Right forelimb (tissue), 1 donor: ENCODE measurements at regions not wholly inside any gene's neighbourhood (a gene's known extent, or its start where the extent isn't known, plus 50 kb on each side); places are given as distances from the start of the nearest gene placed in this dataset.
"Not testable (repeated sequence)": the region's sequence is repeated elsewhere in the genome, so short reads cannot be mapped to it uniquely, and the experiment has no call there.

Experiments used
- DNase-seq: peaks from one replicate; pipeline ENCODE4 v3.0.0-alpha.2; 2018

- DNase-seq = no peak
Observed at GRCh38 chr5:42989190-42989589, 50.9 kb downstream of the ANXA2R start.

DNA sequence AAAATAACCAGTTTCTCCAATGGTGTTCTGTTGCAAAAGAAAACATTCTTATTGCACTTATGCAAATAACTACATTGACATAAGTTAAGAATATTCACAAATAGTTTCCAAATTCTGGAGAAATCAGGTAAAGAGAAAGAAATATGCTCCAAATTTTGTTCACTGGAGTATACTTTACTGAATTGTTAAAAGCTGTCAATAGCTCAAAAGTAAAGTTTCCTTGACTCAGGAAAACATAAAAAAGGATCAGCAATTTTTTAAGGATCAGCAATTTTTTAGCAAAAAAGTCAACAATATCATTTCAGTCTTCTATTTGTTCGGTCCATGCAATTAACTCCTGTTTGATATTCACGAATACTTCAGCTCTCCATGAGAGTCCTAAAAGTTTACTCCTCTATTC, 51.6 kb downstream of the ANXA2R start:
- no peak for DNase-seq

DNA sequence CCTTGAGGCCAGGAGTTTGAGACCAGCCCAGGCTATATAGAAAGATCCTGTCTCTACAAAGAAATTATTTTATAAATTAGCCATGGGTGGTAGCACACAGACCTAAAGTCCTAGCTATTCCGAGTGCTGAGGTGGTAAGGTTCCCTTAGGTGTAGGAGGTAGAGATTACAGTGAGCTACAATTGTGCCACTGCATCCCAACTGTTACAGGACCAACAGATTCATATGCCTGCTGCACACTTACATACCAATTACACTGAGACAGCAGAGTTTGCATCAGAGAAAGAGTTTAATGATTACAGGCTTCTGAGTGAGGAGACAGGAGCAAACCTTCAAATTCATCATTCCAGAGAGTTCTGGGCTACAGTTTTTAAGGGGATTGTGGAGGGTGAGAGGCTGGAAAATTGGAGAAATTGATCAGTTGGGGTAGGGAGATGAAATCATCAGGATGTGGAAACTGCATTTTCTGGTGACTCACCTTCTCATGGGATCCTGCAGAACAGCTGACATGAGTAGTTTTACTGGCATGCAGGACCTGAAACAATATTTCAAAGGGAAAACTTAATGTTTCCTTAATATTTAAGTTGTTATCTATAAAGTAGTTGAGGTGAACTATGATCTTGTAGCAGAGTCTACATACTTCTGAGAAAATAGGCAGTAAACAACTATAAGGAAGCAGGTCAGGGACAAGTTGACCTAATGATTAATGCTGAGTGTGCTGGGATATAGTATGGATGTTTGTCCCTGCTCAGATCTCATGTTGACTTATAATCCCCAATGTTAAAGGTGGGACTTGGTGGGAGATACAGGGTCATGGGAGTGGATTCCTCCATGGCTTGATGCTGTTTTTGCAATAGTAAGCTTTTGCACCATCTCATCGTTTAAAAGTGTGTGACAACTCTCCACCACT, 54.7 kb downstream of the ANXA2R start:
- DNase-seq = no peak

DNA sequence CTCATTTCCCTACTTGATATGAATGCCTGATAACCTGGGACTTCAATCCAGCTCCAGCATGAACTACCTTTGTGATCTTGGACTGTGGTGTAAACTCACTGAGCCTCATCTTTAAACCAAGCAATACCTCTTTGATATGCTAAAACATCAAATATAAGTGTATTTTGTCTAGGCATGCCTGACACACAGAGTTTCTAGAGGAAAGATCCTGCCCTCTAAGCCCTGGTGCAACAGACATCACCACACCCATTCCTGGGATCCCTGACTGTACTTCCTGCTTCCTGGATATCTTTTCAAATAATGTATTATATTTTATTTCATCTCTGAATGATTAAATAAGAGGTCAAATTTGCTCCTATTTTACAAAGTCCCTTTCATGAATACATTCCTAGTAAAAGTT, 55.8 kb downstream of the ANXA2R start:
- DNase-seq = no peak

- no peak for DNase-seq
Observed at GRCh38 chr5:42982107-42982622, 58.0 kb downstream of the ANXA2R start.

DNA sequence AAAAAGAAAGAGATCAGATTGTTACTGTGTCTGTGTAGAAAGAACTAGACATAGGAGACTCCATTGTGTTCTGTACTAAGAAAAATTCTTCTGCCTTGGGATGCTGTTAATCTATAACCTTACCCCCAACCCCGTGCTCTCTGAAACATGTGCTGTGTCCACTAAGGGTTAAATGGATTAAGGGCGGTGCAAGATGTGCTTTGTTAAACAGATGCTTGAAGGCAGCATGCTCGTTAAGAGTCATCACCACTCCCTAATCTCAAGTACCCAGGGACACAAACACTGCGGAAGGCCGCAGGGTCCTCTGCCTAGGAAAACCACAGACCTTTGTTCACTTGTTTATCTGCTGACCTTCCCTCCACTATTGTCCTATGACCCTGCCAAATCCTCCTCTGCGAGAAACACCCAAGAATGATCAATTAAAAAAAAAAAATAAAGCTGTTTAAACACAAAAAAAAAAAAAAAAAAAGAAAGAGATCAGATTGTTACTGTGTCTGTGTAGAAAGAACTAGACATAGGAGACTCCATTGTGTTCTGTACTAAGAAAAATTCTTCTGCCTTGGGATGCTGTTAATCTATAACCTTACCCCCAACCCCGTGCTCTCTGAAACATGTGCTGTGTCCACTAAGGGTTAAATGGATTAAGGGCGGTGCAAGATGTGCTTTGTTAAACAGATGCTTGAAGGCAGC, 58.6 kb downstream of the ANXA2R start:
- not testable (repeated sequence) for DNase-seq

DNA sequence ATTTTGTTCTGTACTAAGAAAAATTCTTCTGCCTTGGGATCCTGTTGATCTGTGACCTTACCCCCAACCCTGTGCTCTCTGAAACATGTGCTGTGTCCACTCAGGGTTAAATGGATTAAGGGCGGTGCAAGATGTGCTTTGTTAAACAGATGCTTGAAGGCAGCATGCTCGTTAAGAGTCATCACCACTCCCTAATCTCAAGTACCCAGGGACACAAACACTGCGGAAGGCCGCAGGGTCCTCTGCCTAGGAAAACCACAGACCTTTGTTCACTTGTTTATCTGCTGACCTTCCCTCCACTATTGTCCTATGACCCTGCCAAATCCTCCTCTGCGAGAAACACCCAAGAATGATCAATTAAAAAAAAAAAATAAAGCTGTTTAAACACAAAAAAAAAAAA, 59.1 kb downstream of the ANXA2R start:
- DNase-seq = not testable (repeated sequence)

DNA sequence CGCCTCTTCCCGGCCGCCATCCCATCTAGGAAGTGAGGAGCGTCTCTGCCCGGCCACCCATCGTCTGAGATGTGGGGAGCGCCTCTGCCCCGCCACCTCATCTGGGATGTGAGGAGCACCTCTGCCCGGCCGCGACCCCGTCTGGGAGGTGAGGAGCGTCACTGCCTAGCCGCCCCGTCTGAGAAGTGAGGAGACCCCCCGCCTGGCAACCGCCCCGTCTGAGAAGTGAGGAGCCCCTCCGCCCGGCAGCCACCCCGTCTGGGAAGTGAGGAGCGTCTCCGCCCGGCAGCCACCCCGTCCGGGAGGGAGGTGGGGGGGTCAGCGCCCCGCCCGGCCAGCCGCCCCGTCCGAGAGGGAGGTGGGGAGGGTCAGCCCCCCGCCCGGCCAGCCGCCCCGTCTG, 59.7 kb downstream of the ANXA2R start:
- not testable (repeated sequence) for DNase-seq

- not testable (repeated sequence) for DNase-seq
Observed at GRCh38 chr5:42979242-42979641, 60.9 kb downstream of the ANXA2R start.

- no peak for DNase-seq
Observed at GRCh38 chr5:42974536-42974935, 65.6 kb downstream of the ANXA2R start.

DNA sequence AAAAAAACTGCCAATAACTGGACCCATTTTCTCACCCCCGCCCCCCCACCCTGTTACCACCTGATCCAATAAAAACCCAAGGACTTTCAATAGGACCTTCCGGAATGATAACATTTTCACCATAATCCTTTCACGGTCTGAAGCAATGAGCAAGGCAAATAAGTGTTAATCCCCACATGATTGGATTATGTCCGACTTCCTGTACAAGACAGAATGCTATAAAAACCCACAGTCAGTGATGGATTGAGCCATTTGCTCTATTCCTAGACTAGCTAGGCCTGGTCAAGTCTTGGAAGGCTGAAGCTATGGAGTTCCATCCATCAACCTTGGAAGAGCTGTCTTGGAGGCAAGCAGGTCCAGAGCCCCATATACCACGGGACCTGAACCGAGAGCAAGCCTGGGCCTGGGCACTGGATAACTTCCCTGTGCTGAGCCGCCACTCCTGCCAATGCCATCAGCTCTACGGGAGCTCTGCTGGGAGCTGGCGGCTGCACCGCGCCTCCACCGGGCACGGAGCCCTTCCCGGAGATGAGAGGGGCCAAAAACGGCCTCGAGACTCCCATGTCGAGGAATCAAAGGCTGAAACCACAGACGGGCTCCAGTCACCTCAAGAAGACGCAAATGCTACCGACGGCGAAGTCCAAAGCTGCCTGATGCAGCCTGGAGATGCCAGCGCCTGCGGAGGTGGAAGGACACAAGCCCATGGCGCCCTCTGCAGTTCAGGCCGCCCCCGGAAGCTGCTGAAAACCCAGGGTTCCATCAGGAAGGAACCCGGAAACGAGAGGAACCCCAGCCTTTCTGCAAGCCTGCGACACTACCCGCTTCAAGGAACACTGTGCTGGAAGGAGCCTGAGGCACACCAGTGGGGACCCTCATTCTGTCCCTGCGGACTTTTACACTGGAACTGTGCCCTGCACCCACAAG, 69.2 kb downstream of the ANXA2R start:
- no peak for DNase-seq

DNA sequence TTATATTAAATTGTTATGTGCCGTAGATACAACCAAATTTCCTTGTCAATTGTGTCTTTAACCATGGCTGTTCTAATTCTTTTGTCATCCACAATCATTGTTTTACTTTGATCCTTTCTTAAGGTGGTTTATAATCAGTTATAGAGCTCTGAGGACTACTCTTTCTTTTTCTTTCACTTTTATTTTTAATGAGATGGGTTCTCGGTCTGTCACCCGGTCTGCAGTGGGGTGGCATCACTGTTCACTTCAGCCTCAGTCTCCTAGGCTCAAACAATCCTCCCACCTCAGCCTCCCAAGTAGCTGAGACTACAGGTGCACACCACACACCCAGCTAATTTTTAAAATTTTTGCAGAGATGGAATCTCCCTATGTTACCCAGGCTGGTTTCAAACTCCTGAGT, 74.2 kb downstream of the ANXA2R start:
- DNase-seq = no peak

DNA sequence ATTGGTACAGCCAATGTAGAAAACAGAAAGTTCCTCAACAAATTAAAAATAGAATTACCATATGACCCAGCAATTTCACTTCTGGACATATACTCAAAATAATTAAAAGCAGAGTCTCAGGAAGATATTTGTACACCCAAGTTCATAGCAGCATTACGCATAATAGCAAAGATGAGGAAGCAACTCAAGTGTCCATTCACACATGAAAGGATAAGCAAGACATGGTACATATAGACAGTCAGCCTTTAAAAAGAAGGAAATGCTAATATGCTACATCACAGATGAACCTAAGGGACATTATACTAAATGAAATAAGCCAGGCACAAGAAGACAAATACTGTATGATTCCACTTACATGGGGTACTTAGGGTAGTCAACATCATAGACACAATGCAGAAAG, 76.7 kb downstream of the ANXA2R start:
- DNase-seq = no peak

DNA sequence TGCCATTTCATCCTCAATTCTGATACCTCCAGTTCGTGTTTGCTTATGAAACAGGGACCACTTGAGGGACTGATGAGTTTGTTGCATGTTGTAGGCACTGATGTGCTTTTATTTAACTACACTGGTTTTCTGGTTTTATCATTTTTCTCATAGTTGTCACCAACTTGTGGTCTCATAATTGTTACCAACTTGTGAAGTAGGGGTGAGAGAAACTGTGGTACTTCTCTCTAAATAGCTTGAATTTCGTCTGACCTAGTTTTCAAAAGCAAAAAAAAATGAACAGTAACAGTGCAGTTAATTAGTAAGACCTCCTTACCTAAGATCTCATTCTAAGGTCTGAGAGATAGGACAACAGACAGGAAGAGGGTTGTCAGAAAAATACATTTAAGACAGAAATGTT, 78.0 kb downstream of the ANXA2R start:
- DNase-seq = no peak

- no peak for DNase-seq
Observed at GRCh38 chr5:42960506-42960905, 79.6 kb downstream of the ANXA2R start.

GRCh38 chr5:42956551-42956950, 83.6 kb downstream of the ANXA2R start:
- DNase-seq = no peak

- peak; percentile 45 for DNase-seq
Observed at GRCh38 chr5:42953041-42953440, 87.1 kb downstream of the ANXA2R start.

- no peak for DNase-seq
Observed at GRCh38 chr5:42952578-42952974, 87.5 kb downstream of the ANXA2R start.

DNA sequence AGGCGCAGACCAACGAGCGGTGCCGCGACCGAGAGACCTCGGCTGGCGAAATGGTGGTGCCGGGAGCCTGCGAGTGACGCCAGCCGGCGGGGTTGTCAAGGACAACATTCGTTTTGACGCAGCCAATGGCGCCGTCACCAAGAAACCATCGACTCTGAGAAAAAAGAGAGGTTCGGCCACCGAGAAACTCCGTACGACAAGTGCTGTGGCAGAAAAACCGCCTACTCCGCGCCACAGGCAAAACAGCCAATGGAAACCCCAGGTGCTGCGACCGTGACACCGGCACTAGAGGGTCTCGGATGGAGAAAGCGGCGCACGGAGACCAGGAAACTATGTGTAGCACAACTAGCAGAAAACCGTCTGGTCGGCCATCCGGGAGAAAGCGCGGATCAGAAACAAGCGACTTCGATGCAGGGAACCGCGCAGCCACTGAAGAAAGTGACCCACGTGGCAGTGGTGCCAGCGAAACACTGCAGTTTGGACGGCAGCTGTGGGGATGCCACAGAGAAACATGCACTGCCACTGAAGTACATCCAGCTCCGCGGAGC, 88.8 kb downstream of the ANXA2R start:
- DNase-seq = peak; percentile 75

DNA sequence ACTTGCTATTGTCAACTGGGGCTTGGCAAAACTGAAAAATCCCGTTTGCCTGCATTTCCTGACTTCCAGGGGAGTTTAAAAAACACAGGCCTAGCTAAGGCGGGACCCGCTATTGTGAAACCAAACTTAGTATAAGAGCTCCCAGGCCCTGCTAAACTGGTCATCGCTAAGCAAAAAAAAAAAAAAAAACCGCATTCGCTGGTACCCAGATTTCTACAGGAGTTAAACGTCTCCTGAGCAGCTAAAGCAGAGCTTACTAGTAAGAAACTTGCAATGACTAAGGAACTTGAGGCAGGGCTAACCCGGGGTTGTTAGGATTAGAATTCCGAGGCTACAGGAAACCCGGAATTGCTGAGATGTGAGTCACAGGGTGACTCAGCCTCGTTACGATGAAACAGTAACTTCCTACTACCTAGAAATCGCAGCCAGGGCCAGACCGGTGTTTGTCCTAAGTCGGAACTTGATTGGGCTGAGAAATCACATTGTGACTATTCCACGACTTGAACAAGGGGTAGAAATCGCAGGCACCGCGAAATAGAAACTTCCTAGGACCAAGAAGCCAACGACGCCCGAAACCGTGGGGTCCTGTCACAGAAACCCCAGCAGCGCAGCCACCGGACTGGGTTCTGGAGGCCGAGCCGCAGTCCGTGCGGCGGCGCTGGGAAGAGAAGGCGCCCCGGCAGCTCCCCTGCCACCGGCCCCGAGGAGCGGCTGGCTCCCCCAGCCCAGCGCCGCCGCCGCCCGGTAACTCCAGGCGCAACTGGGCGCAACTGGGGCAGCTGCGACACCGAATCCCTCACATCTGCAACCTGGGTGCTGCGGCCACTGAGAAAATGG, 89.4 kb downstream of the ANXA2R start:
- DNase-seq = peak; percentile 69

DNA sequence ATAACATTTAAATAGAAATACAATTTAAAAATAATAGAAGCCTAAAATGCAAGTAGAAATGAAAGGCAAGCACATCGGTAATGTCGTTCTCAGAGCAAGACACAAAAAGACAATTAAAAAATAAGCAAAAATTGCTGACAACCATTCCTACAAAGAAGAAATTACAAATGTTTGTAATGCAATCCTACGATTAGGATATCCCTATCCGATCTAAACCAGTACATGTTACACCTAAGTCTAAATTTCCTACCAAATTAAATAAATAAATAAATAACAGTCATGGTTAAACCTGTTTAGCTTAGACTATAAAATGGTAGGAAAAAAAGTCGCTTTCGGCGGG, 90.0 kb downstream of the ANXA2R start:
- no peak for DNase-seq
